ENCODE measurements at regions not wholly inside any gene's neighbourhood (a gene's known extent, or its start where the extent isn't known, plus 50 kb on each side); places are given as distances from the start of the nearest gene placed in this dataset.

GRCh38 chr2:223306371-223306770 is 254.4 kb downstream of the KCNE4 start:
- intact Hi-C loops (cut with micrococcal nuclease), result no loop called here

GRCh38 chr2:223311889-223312680 is 260.1 kb downstream of the KCNE4 start:
- no peaks in the 10 kb centered on the region for H4K20me1 ChIP-seq (ENCODE audit: low read length)
- H3K4me1 ChIP-seq (ENCODE audit: insufficient read depth, low read length), result no peaks in the 10 kb centered on the region
- CTCF ChIA-PET, result no interaction called here
- H3F3A ChIP-seq (ENCODE audit: low read length, unreplicated experiment), result no peaks in the 10 kb centered on the region
- H3K9me2 ChIP-seq (replicated peaks; ENCODE audit: low read length), result no peaks in the 10 kb centered on the region
- H3K79me2 ChIP-seq (ENCODE audit: low read length), result no peaks in the 10 kb centered on the region
- TF ChIP-seq EZH2 (IDR thresholded peaks at IDR 0.05; ENCODE audit: low read length, unreplicated experiment) (no peak), EZH2phosphoT487 (IDR thresholded peaks at IDR 0.05; ENCODE audit: borderline replicate concordance, low read length) (no peak)
- ATAC-seq (no peak), DNase-seq (no peak)
- H3K9me3 ChIP-seq (ENCODE audit: low read length), result no peaks in the 10 kb centered on the region
- H3K27me3 ChIP-seq (ENCODE audit: low read length), result peaks cover 33% of the 10 kb centered on the region
- no peak overlapping the region for H2AFZ ChIP-seq (ENCODE audit: low read length)
- H3K9ac ChIP-seq (ENCODE audit: low read length), result no peak overlapping the region
- intact Hi-C loops (cut with micrococcal nuclease), result no loop called here
- no peak overlapping the region for H3K27ac ChIP-seq (ENCODE audit: low read length)
- no peak overlapping the region for H3K4me3 ChIP-seq (ENCODE audit: low read length)
- H3K36me3 ChIP-seq (ENCODE audit: low read depth, low read length), result no peaks in the 10 kb centered on the region
- no peak overlapping the region for H3K4me2 ChIP-seq (ENCODE audit: low read length)
- no TSS peak for BruUV-seq (replicated peaks)
- POLR2A ChIA-PET (ENCODE audit: unreplicated experiment), result no interaction called here

More at GRCh38 chr2:223306371-223306770, 254.4 kb downstream of the KCNE4 start:
- Histone ChIP-seq H3K9ac (ENCODE audit: low read length) (no peak overlapping the region), H4K20me1 (ENCODE audit: low read length) (no peaks in the 10 kb centered on the region), H3K27ac (ENCODE audit: low read length) (no peak overlapping the region), H3K4me3 (ENCODE audit: low read length) (no peak overlapping the region), H3K27me3 (ENCODE audit: low read length) (peaks cover 9% of the 10 kb centered on the region; the same call in 1 of the 2 replicates), H3K4me2 (ENCODE audit: low read length) (no peak overlapping the region), H3K36me3 (ENCODE audit: low read depth, low read length) (no peaks in the 10 kb centered on the region), H3K9me2 (replicated peaks; ENCODE audit: low read length) (no peaks in the 10 kb centered on the region), H3F3A (ENCODE audit: low read length, unreplicated experiment) (no peaks in the 10 kb centered on the region), H3K9me3 (ENCODE audit: low read length) (no peaks in the 10 kb centered on the region), H3K4me1 (ENCODE audit: insufficient read depth, low read length) (no peaks in the 10 kb centered on the region), H2AFZ (ENCODE audit: low read length) (no peak overlapping the region), H3K79me2 (ENCODE audit: low read length) (no peaks in the 10 kb centered on the region)
- CTCF ChIA-PET, result no interaction called here
- ATAC-seq (peak; percentile 24; the same call in 1 of the 2 replicates), DNase-seq (peak; percentile 25)
- TF ChIP-seq EZH2 (IDR thresholded peaks at IDR 0.05; ENCODE audit: low read length, unreplicated experiment) (no peak), EZH2phosphoT487 (IDR thresholded peaks at IDR 0.05; ENCODE audit: borderline replicate concordance, low read length) (no peak), CTCF (conservative IDR thresholded peaks at IDR 0.05; ENCODE audit: low read depth, low read length) (peak; percentile 63)
- no TSS peak for BruUV-seq (replicated peaks)
- POLR2A ChIA-PET (ENCODE audit: unreplicated experiment), result no interaction called here

- H3K79me2 ChIP-seq (ENCODE audit: low read length), result no peaks in the 10 kb centered on the region
- H4K20me1 ChIP-seq (ENCODE audit: low read length), result no peaks in the 10 kb centered on the region
- ATAC-seq (no peak), DNase-seq (no peak)
- H3K9me2 ChIP-seq (replicated peaks; ENCODE audit: low read length), result no peaks in the 10 kb centered on the region
- no peaks in the 10 kb centered on the region for H3K36me3 ChIP-seq (ENCODE audit: low read depth, low read length)
- no peak overlapping the region for H3K4me2 ChIP-seq (ENCODE audit: low read length)
- peaks cover 26% of the 10 kb centered on the region for H3K27me3 ChIP-seq (ENCODE audit: low read length)
- BruUV-seq (replicated peaks), result no TSS peak
- H3K4me1 ChIP-seq (ENCODE audit: insufficient read depth, low read length), result no peaks in the 10 kb centered on the region
- H2AFZ ChIP-seq (ENCODE audit: low read length), result no peak overlapping the region
- H3K4me3 ChIP-seq (ENCODE audit: low read length), result no peak overlapping the region
- no peak overlapping the region for H3K27ac ChIP-seq (ENCODE audit: low read length)
- no peaks in the 10 kb centered on the region for H3F3A ChIP-seq (ENCODE audit: low read length, unreplicated experiment)
- ChIA-PET POLR2A (ENCODE audit: unreplicated experiment) (no interaction called here), CTCF (no interaction called here)
- intact Hi-C loops (cut with micrococcal nuclease), result no loop called here
- no peak for TF ChIP-seq EZH2 (IDR thresholded peaks at IDR 0.05; ENCODE audit: low read length, unreplicated experiment)
- no peak for TF ChIP-seq EZH2phosphoT487 (IDR thresholded peaks at IDR 0.05; ENCODE audit: borderline replicate concordance, low read length)
- TF ChIP-seq CTCF (conservative IDR thresholded peaks at IDR 0.05; ENCODE audit: low read depth, low read length), result no peak
- H3K9me3 ChIP-seq (ENCODE audit: low read length), result no peaks in the 10 kb centered on the region
- no peak overlapping the region for H3K9ac ChIP-seq (ENCODE audit: low read length)
These were observed 261.1 kb downstream of the KCNE4 start for GRCh38 chr2:223313101-223313500.

All from PC-3 (cell line).